ENCODE measurements at regions not wholly inside any gene's neighbourhood (a gene's known extent, or its start where the extent isn't known, plus 50 kb on each side); places are given as distances from the start of the nearest gene placed in this dataset.

DNA sequence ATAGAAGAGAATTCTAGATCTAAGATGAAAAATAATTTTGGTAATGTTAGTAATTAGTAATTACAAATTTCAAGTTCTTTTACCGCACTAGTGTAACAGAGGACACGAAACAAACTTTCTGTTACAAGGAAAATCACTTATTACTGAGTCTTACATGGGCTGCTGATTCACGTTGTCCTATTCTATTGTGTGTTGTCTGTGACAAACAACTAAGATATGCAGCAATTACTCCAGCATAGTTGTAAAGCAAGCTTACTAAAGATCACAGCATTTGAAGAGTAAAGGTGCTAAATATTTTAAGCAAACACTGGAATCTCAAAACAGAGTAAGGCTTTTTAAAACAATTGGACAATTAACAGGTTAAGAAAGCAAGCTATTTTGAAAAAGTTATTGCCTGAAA, 502.3 kb downstream of the KCNT2 start:
- Histone ChIP-seq H3K4me1 (ENCODE audit: control insufficient read depth in 3 of 3, insufficient read depth in 2 of 3, low read depth in 1 of 3, low read length in 2 of 3) (no peaks in the 10 kb centered on the region), H3K27me3 (ENCODE audit: control insufficient read depth in 3 of 3, insufficient read depth in 3 of 3, low read length in 3 of 3) (no peaks in the 10 kb centered on the region), H3K9me3 (ENCODE audit: control insufficient read depth in 2 of 2, insufficient read depth in 1 of 2, low read depth in 1 of 2, low read length in 1 of 2) (peaks cover 0 to 7% of the 10 kb centered on the region in 2 donors), H3K4me3 (ENCODE audit: low read depth in 1 of 3, low read length in 3 of 3) (no peak overlapping the region), H3K27ac (ENCODE audit: low read depth in 1 of 3, low read length in 2 of 3) (no peak overlapping the region), H3K36me3 (ENCODE audit: control insufficient read depth in 3 of 3, insufficient read depth in 2 of 3, low read depth in 1 of 3, low read length in 3 of 3) (no peaks in the 10 kb centered on the region)
- no peak for FAIRE-seq
- 75 to 79% (median 76%) methylated on average over 3 of the region's 3 CpGs for WGBS, 3 donors
- no peak for DNase-seq

- no peak for FAIRE-seq
- Histone ChIP-seq H3K27me3 (ENCODE audit: control insufficient read depth in 3 of 3, insufficient read depth in 3 of 3, low read length in 3 of 3) (no peaks in the 10 kb centered on the region), H3K9me3 (ENCODE audit: control insufficient read depth in 2 of 2, insufficient read depth in 1 of 2, low read depth in 1 of 2, low read length in 1 of 2) (peaks cover 0 to 20% of the 10 kb centered on the region in 2 donors), H3K4me3 (ENCODE audit: low read depth in 1 of 3, low read length in 3 of 3) (no peak overlapping the region), H3K27ac (ENCODE audit: low read depth in 1 of 3, low read length in 2 of 3) (no peak overlapping the region), H3K4me1 (ENCODE audit: control insufficient read depth in 3 of 3, insufficient read depth in 2 of 3, low read depth in 1 of 3, low read length in 2 of 3) (no peaks in the 10 kb centered on the region), H3K36me3 (ENCODE audit: control insufficient read depth in 3 of 3, insufficient read depth in 2 of 3, low read depth in 1 of 3, low read length in 3 of 3) (no peaks in the 10 kb centered on the region)
- 66 to 81% (median 78%) methylated on average over 1 of the region's 1 CpG for WGBS, 3 donors
- DNase-seq, result no peak
Observed at GRCh38 chr1:196102826-196103225, 505.4 kb downstream of the KCNT2 start.

DNA sequence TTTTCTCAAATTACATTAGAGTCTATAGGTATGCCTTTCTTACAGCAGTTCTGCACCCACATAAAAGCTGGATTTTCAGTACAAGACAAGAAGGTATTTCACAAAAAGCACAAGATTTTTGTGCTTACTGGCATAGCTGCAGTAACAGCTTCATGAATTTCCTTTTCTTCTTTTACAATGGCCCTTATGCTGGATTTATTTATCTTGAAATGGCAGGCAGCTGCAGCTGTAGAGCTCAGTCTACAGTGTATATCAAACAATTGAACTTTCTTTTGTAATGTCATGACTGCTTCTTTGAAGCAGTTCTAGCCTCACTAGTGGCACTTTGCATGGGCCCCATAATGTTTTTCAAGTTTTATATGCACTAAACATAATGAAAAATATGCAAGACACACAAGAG, 510.2 kb downstream of the KCNT2 start:
- FAIRE-seq, result no peak
- H3K36me3 ChIP-seq (ENCODE audit: control insufficient read depth in 3 of 3, insufficient read depth in 2 of 3, low read depth in 1 of 3, low read length in 3 of 3), result no peaks in the 10 kb centered on the region
- H3K27me3 ChIP-seq (ENCODE audit: control insufficient read depth in 3 of 3, insufficient read depth in 3 of 3, low read length in 3 of 3), result no peaks in the 10 kb centered on the region
- H3K4me3 ChIP-seq (ENCODE audit: low read depth in 1 of 3, low read length in 3 of 3), result no peak overlapping the region
- DNase-seq, result no peak
- peaks cover 0 to 20% of the 10 kb centered on the region in 2 donors for H3K9me3 ChIP-seq (ENCODE audit: control insufficient read depth in 2 of 2, insufficient read depth in 1 of 2, low read depth in 1 of 2, low read length in 1 of 2)
- no peaks in the 10 kb centered on the region for H3K4me1 ChIP-seq (ENCODE audit: control insufficient read depth in 3 of 3, insufficient read depth in 2 of 3, low read depth in 1 of 3, low read length in 2 of 3)
- H3K27ac ChIP-seq (ENCODE audit: low read depth in 1 of 3, low read length in 2 of 3), result no peak overlapping the region

- Histone ChIP-seq H3K4me1 (ENCODE audit: control insufficient read depth in 3 of 3, insufficient read depth in 2 of 3, low read depth in 1 of 3, low read length in 2 of 3) (no peaks in the 10 kb centered on the region), H3K27me3 (ENCODE audit: control insufficient read depth in 3 of 3, insufficient read depth in 3 of 3, low read length in 3 of 3) (no peaks in the 10 kb centered on the region), H3K9me3 (ENCODE audit: control insufficient read depth in 2 of 2, insufficient read depth in 1 of 2, low read depth in 1 of 2, low read length in 1 of 2) (peaks cover 0 to 4% of the 10 kb centered on the region in 2 donors), H3K36me3 (ENCODE audit: control insufficient read depth in 3 of 3, insufficient read depth in 2 of 3, low read depth in 1 of 3, low read length in 3 of 3) (no peaks in the 10 kb centered on the region), H3K4me3 (ENCODE audit: low read depth in 1 of 3, low read length in 3 of 3) (no peak overlapping the region), H3K27ac (ENCODE audit: low read depth in 1 of 3, low read length in 2 of 3) (no peak overlapping the region)
- no peak for DNase-seq
- WGBS, 3 donors, result 23 to 45% (median 23%) methylated on average over 1 of the region's 1 CpG
- no peak for FAIRE-seq
Observed at GRCh38 chr1:196094821-196095220, 513.4 kb downstream of the KCNT2 start.

GRCh38 chr1:196091397-196092135, 516.7 kb downstream of the KCNT2 start:
- H3K27me3 ChIP-seq (ENCODE audit: control insufficient read depth in 3 of 3, insufficient read depth in 3 of 3, low read length in 3 of 3), result no peaks in the 10 kb centered on the region
- no peaks in the 10 kb centered on the region for H3K36me3 ChIP-seq (ENCODE audit: control insufficient read depth in 3 of 3, insufficient read depth in 2 of 3, low read depth in 1 of 3, low read length in 3 of 3)
- no peaks in the 10 kb centered on the region for H3K4me1 ChIP-seq (ENCODE audit: control insufficient read depth in 3 of 3, insufficient read depth in 2 of 3, low read depth in 1 of 3, low read length in 2 of 3)
- no peak overlapping the region for H3K27ac ChIP-seq (ENCODE audit: low read depth in 1 of 3, low read length in 2 of 3)
- DNase-seq (no peak), FAIRE-seq (no peak)
- H3K9me3 ChIP-seq (ENCODE audit: control insufficient read depth in 2 of 2, insufficient read depth in 1 of 2, low read depth in 1 of 2, low read length in 1 of 2), result peaks cover 0 to 3% of the 10 kb centered on the region in 2 donors
- 71 to 77% (median 73%) methylated on average over 8 of the region's 8 CpGs for WGBS, 3 donors
- no peak overlapping the region for H3K4me3 ChIP-seq (ENCODE audit: low read depth in 1 of 3, low read length in 3 of 3)

GRCh38 chr1:196090226-196090625, 518.0 kb downstream of the KCNT2 start:
- no peak for FAIRE-seq
- no peak for DNase-seq
- no peaks in the 10 kb centered on the region for H3K36me3 ChIP-seq (ENCODE audit: control insufficient read depth in 3 of 3, insufficient read depth in 2 of 3, low read depth in 1 of 3, low read length in 3 of 3)
- 59 to 80% (median 66%) methylated on average over 3 of the region's 3 CpGs for WGBS, 3 donors
- no peak overlapping the region for H3K4me3 ChIP-seq (ENCODE audit: low read depth in 1 of 3, low read length in 3 of 3)
- H3K27me3 ChIP-seq (ENCODE audit: control insufficient read depth in 3 of 3, insufficient read depth in 3 of 3, low read length in 3 of 3), result no peaks in the 10 kb centered on the region
- peaks cover 0 to 3% of the 10 kb centered on the region in 2 donors for H3K9me3 ChIP-seq (ENCODE audit: control insufficient read depth in 2 of 2, insufficient read depth in 1 of 2, low read depth in 1 of 2, low read length in 1 of 2)
- no peaks in the 10 kb centered on the region for H3K4me1 ChIP-seq (ENCODE audit: control insufficient read depth in 3 of 3, insufficient read depth in 2 of 3, low read depth in 1 of 3, low read length in 2 of 3)
- H3K27ac ChIP-seq (ENCODE audit: low read depth in 1 of 3, low read length in 2 of 3), result no peak overlapping the region

DNA sequence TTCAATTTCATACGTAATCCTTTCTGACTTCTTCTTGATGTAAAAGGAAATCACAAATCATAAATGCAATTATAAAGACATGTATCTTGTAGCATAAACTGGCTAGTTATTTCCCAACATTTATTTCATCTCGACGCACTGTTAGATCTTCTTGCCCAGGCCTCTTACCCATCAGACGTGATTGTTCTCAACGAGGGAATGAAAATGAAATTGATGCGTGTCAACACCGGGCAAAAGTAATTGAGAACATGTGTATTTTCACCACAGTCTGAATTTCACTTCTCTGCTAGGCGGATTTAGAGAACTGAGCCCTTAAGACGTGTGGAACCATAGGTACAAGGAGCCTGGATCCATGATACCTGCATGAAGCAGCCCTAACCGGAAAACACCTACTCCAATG, 519.7 kb downstream of the KCNT2 start:
- H3K36me3 ChIP-seq (ENCODE audit: control insufficient read depth in 3 of 3, insufficient read depth in 2 of 3, low read depth in 1 of 3, low read length in 3 of 3), result no peaks in the 10 kb centered on the region
- no peaks in the 10 kb centered on the region for H3K27me3 ChIP-seq (ENCODE audit: control insufficient read depth in 3 of 3, insufficient read depth in 3 of 3, low read length in 3 of 3)
- H3K4me3 ChIP-seq (ENCODE audit: low read depth in 1 of 3, low read length in 3 of 3), result no peak overlapping the region
- H3K9me3 ChIP-seq (ENCODE audit: control insufficient read depth in 2 of 2, insufficient read depth in 1 of 2, low read depth in 1 of 2, low read length in 1 of 2), result peaks cover 0 to 3% of the 10 kb centered on the region in 2 donors
- DNase-seq (no peak), FAIRE-seq (no peak)
- WGBS, 3 donors, result 85 to 90% (median 86%) methylated on average over 10 of the region's 10 CpGs
- no peaks in the 10 kb centered on the region for H3K4me1 ChIP-seq (ENCODE audit: control insufficient read depth in 3 of 3, insufficient read depth in 2 of 3, low read depth in 1 of 3, low read length in 2 of 3)
- no peak overlapping the region for H3K27ac ChIP-seq (ENCODE audit: low read depth in 1 of 3, low read length in 2 of 3)

GRCh38 chr1:196078691-196079090, 529.5 kb downstream of the KCNT2 start:
- Histone ChIP-seq H3K4me1 (ENCODE audit: control insufficient read depth in 3 of 3, insufficient read depth in 2 of 3, low read depth in 1 of 3, low read length in 2 of 3) (no peaks in the 10 kb centered on the region), H3K27me3 (ENCODE audit: control insufficient read depth in 3 of 3, insufficient read depth in 3 of 3, low read length in 3 of 3) (no peaks in the 10 kb centered on the region), H3K4me3 (ENCODE audit: low read depth in 1 of 3, low read length in 3 of 3) (no peak overlapping the region), H3K9me3 (ENCODE audit: control insufficient read depth in 2 of 2, insufficient read depth in 1 of 2, low read depth in 1 of 2, low read length in 1 of 2) (no peaks in the 10 kb centered on the region), H3K27ac (ENCODE audit: low read depth in 1 of 3, low read length in 2 of 3) (no peak overlapping the region), H3K36me3 (ENCODE audit: control insufficient read depth in 3 of 3, insufficient read depth in 2 of 3, low read depth in 1 of 3, low read length in 3 of 3) (no peaks in the 10 kb centered on the region)
- FAIRE-seq, result no peak
- WGBS, 3 donors, result 76 to 89% (median 78%) methylated on average over 3 of the region's 3 CpGs
- no peak for DNase-seq

DNA sequence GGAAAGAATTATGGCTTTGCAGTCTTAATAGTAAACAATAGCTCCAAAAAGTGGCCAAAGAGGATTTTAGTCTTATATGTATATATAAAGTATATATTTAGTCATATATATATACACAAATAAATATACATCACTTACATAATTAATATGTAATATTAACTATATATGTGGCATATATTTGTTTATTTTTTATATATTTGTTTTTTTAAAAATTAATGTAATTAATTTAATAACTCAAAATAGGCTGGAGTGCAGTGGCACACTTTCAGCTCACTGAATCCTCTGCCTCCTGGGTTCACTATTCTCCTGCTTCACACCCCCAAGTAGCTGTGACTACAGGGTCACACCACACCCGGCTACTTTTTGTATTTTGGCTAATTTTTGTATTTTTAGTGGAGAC, 532.6 kb downstream of the KCNT2 start:
- Histone ChIP-seq H3K9me3 (ENCODE audit: control insufficient read depth in 2 of 2, insufficient read depth in 1 of 2, low read depth in 1 of 2, low read length in 1 of 2) (no peaks in the 10 kb centered on the region), H3K4me1 (ENCODE audit: control insufficient read depth in 3 of 3, insufficient read depth in 2 of 3, low read depth in 1 of 3, low read length in 2 of 3) (no peaks in the 10 kb centered on the region), H3K27me3 (ENCODE audit: control insufficient read depth in 3 of 3, insufficient read depth in 3 of 3, low read length in 3 of 3) (no peaks in the 10 kb centered on the region), H3K36me3 (ENCODE audit: control insufficient read depth in 3 of 3, insufficient read depth in 2 of 3, low read depth in 1 of 3, low read length in 3 of 3) (no peaks in the 10 kb centered on the region), H3K4me3 (ENCODE audit: low read depth in 1 of 3, low read length in 3 of 3) (no peak overlapping the region), H3K27ac (ENCODE audit: low read depth in 1 of 3, low read length in 2 of 3) (no peak overlapping the region)
- FAIRE-seq (no peak), DNase-seq (no peak)
- 68 to 88% (median 82%) methylated on average over 1 of the region's 1 CpG for WGBS, 3 donors
